ENCODE measurements at regions not wholly inside any gene's neighbourhood (a gene's known extent, or its start where the extent isn't known, plus 50 kb on each side); places are given as distances from the start of the nearest gene placed in this dataset.

DNA sequence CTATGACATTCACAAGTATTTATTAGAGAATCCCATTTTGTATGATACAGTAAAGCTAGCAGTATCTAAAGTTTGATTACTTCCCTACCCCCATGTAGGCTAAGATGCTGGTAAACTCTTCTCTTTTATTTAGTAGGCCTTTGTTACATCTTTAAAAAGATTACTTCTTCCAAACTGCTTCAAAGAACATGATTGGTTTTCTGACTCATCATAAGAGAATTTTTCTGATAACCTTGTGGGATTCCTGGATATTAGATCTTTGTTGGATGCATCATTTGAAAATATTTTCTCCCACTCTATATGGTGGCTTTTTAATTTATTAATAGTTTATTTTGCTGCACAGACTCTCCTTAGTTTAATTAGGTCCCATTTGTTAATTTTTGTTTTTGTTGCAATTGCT lies 898.3 kb upstream of the ADGRB3 start:
- H3K27ac ChIP-seq (ENCODE audit: low read depth in 1 of 2, low read length in 2 of 2), result no peak overlapping the region
- CTCF ChIA-PET, result no interaction called here
- H3K4me3 Mint-ChIP-seq, result no peak overlapping the region

GRCh38 chr6:67736161-67736560 lies 898.9 kb upstream of the ADGRB3 start:
- DNase-seq (no peak), ATAC-seq (ENCODE audit: poor library complexity) (no peak)
- Histone ChIP-seq H3K27me3 (ENCODE audit: control insufficient read depth in 1 of 2, insufficient read depth in 2 of 2, low read length in 2 of 2) (no peaks in the 10 kb centered on the region), H3K9me3 (ENCODE audit: control insufficient read depth in 1 of 2, insufficient read depth in 1 of 2, low read length in 2 of 2) (peaks cover 0 to 4% of the 10 kb centered on the region in 2 experiments), H3K36me3 (ENCODE audit: insufficient read depth, low read length) (no peaks in the 10 kb centered on the region), H3K4me3 (ENCODE audit: low read length) (no peak overlapping the region), H3K27ac (ENCODE audit: low read depth in 1 of 2, low read length in 2 of 2) (no peak overlapping the region), H3K4me1 (ENCODE audit: insufficient read depth, low read length) (no peaks in the 10 kb centered on the region)
- no peak for TF ChIP-seq CTCF (IDR thresholded peaks at IDR 0.05)
- no peaks in the 10 kb centered on the region for H3K4me1 Mint-ChIP-seq (ENCODE audit: low read depth)
- intact Hi-C loops (cut with DNase I, micrococcal nuclease), result no loop called here
- ChIA-PET POLR2A (no interaction called here), CTCF (no interaction called here)
- H3K9me3 Mint-ChIP-seq, result peaks cover 13% of the 10 kb centered on the region
- H3K27me3 Mint-ChIP-seq, result no peaks in the 10 kb centered on the region
- no peak overlapping the region for H3K4me3 Mint-ChIP-seq
- H3K27ac Mint-ChIP-seq, result no peak overlapping the region
- H3K36me3 Mint-ChIP-seq (ENCODE audit: low read depth), result no peaks in the 10 kb centered on the region

More for the DNA sequence above, 898.3 kb upstream of the ADGRB3 start:
- peaks cover 0 to 4% of the 10 kb centered on the region in 2 experiments for H3K9me3 ChIP-seq (ENCODE audit: control insufficient read depth in 1 of 2, insufficient read depth in 1 of 2, low read length in 2 of 2)
- H3K4me1 ChIP-seq (ENCODE audit: insufficient read depth, low read length), result no peaks in the 10 kb centered on the region
- H3K4me3 ChIP-seq (ENCODE audit: low read length), result no peak overlapping the region
- ATAC-seq (ENCODE audit: poor library complexity), result no peak
- H3K36me3 Mint-ChIP-seq (ENCODE audit: low read depth), result no peaks in the 10 kb centered on the region
- H3K9me3 Mint-ChIP-seq, result peaks cover 13% of the 10 kb centered on the region
- no peak for TF ChIP-seq CTCF (IDR thresholded peaks at IDR 0.05)
- intact Hi-C loops (cut with DNase I, micrococcal nuclease), result no loop called here
- POLR2A ChIA-PET, result no interaction called here
- H3K27me3 Mint-ChIP-seq, result no peaks in the 10 kb centered on the region
- no peaks in the 10 kb centered on the region for H3K4me1 Mint-ChIP-seq (ENCODE audit: low read depth)
- H3K27me3 ChIP-seq (ENCODE audit: control insufficient read depth in 1 of 2, insufficient read depth in 2 of 2, low read length in 2 of 2), result no peaks in the 10 kb centered on the region
- no peaks in the 10 kb centered on the region for H3K36me3 ChIP-seq (ENCODE audit: insufficient read depth, low read length)
- no peak overlapping the region for H3K27ac Mint-ChIP-seq
- no peak for DNase-seq

- Mint-ChIP-seq H3K36me3 (ENCODE audit: low read depth) (no peaks in the 10 kb centered on the region), H3K27ac (no peak overlapping the region), H3K27me3 (no peaks in the 10 kb centered on the region), H3K4me1 (ENCODE audit: low read depth) (no peaks in the 10 kb centered on the region), H3K4me3 (no peak overlapping the region), H3K9me3 (peaks cover 13% of the 10 kb centered on the region)
- no peak for ATAC-seq (ENCODE audit: poor library complexity)
- no peak for DNase-seq
- H3K36me3 ChIP-seq (ENCODE audit: insufficient read depth, low read length), result no peaks in the 10 kb centered on the region
- no peak overlapping the region for H3K27ac ChIP-seq (ENCODE audit: low read depth in 1 of 2, low read length in 2 of 2)
- intact Hi-C loops (cut with DNase I, micrococcal nuclease), result no loop called here
- ChIA-PET POLR2A (no interaction called here), CTCF (no interaction called here)
- TF ChIP-seq CTCF (IDR thresholded peaks at IDR 0.05), result no peak
- H3K27me3 ChIP-seq (ENCODE audit: control insufficient read depth in 1 of 2, insufficient read depth in 2 of 2, low read length in 2 of 2), result no peaks in the 10 kb centered on the region
- H3K4me1 ChIP-seq (ENCODE audit: insufficient read depth, low read length), result no peaks in the 10 kb centered on the region
- H3K9me3 ChIP-seq (ENCODE audit: control insufficient read depth in 1 of 2, insufficient read depth in 1 of 2, low read length in 2 of 2), result peaks cover 0 to 4% of the 10 kb centered on the region in 2 experiments
- no peak overlapping the region for H3K4me3 ChIP-seq (ENCODE audit: low read length)
Observed at GRCh38 chr6:67735623-67736022, 899.5 kb upstream of the ADGRB3 start.
